Central memory CD4-positive, alpha-beta T cell (primary cell): ENCODE measurements at regions not wholly inside any gene's neighbourhood (a gene's known extent, or its start where the extent isn't known, plus 50 kb on each side); places are given as distances from the start of the nearest gene placed in this dataset.

ENCODE experiments used
- DNase-seq: peaks from one replicate; pipeline ENCODE4 v3.0.0; 2022

DNA sequence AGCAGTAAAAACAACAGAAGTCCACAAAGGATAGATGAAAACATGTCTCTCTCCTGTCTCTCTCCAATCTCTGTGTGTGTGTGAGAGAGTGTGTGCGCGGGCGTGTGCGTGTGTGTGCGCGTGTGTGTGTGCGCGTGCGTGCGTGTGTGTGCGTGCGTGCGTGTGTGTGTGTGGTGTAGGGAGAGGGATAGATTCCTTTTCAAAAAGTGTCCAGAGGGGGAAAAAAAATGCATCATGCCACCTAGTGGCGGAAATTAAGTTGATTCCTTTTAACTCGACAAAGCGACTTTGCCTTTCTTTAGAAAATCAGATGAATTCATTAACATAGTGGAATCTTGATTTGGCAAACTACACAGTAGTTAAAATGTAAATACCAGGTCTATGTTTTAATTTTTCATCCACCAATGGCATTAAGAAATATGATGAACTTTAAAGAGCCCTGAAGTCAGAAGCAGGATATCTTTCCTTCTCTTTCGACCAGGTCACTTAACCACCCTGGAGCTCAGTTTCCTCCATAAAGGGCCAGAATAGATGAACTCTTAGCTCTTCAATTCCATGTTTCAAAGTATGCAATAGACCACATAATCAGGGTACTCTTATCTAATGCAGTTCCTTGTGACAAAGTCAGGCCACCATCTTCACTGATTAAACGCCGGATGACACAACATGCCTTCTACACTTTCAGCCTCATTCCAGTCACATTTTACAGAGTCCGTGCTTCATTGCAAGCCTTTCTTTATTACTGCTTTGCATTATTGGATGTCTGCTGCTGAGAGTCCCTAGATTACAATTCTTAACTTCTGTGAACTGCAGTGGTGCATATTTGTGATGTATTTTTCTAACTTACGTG is 162.8 kb downstream of the FBXO8 start:
- peak; percentile 15 for DNase-seq

DNA sequence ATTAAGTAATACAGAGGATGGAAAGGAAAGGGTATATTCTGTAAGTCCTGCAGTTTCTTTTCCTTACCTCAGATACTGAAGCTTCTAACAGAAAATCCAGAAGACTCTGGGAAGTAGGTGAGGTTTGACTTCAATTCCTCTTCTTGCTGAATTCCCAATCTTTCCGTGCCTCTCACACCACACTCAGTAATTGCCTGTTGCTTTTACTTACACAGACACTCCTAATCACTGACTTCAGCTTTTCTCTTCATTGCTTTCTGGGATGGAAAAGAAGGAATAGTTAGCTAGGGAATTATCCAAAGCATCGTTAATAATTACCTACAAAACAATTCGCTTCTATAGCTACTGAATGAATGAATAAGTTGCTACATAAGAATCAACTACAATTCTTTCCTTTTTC is 163.6 kb downstream of the FBXO8 start:
- DNase-seq: no peak

DNA sequence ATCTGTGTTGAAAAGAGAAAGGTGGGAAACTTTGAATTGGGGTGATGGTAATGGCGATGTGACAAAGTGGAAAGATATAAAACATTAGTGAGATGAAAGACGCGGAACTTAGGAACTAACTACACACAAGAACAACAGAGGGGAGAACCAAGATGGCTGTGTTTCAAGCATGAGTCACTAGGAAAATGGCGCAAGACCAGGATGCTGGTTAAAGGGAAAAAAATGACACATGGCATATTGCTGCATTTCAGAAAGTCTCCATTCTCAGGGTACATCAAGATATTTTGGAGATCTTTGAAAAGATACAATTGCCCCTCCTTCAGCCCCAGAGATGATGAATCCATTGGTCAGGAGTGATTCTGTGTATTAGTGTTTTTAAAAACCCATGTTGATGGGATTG is 164.4 kb downstream of the FBXO8 start:
- no peak for DNase-seq

DNA sequence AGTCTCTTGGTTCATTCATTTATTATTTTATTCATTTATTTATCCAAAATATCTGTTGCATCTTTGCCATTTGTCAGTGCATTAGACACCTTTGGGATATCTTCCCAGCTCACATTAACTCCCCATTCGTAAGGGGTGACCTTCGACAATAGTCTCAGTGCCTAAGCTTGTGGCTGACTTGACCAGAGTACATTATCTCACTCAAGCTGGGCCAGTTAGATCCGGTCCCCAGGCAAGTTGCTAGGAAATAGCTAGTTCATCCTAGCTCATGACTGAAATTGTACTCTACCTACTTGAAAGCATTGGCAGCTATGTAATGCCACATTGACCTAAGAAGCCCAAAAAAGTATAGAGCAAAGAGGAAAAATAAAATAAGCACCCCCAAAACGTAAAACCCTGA is 165.3 kb downstream of the FBXO8 start:
- no peak for DNase-seq

DNA sequence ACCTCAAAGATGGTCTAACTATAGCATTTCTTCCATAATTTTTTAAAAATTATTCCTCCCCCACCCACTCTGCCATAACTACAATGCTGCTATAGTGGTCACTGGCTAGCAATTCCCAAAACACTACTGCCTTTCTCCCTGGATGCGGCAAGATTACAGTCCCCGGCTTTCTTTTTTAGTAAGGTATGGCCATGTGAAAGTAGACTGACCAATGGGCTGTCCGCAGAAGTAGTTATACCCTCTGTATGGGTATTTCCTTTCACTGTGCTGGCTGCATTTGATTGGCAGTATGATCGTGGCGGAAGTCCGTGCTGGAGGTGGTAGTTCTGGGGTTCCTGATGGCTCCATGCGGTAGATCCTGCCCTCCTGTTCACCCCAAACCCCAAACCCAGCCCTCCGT is 166.0 kb downstream of the FBXO8 start:
- no peak for DNase-seq

DNA sequence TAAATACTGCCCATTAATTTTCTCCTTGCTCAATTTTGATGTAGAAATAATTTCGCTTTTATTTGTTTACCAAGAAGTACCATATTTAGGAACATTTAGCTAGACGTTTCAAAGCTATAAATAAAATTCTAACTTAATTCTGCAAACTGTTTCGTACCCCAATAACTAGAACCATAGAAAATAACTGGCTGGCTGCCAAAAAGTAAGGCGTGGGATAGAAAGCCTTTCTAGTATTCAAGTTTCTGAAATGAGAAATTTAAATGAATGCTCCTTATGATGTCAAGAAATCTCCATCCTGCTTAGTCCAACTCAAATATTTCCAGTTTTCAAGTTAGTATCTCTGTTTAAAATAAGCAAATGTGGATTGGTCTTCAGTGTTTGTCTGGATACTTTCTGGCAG is 167.4 kb downstream of the FBXO8 start:
- DNase-seq: no peak

DNA sequence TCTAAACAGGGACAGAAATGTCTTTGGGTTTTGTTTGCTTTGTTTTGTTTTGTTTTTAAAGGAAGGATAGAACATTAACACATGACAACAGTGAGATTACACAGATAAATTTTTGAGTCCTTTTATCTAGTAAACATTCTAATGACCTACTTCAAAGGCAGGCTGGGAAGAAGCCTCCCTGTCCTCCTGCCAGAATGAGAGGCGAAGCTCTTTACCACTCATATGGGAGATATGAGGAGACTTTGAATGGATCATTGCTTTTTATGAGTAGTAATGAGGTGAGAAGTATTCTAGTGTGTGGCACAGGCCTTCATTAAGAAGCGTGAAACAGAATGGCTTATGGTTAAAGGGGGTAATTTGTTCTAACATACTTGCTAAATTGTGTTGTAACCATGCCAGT is 172.0 kb downstream of the FBXO8 start:
- DNase-seq: no peak

DNA sequence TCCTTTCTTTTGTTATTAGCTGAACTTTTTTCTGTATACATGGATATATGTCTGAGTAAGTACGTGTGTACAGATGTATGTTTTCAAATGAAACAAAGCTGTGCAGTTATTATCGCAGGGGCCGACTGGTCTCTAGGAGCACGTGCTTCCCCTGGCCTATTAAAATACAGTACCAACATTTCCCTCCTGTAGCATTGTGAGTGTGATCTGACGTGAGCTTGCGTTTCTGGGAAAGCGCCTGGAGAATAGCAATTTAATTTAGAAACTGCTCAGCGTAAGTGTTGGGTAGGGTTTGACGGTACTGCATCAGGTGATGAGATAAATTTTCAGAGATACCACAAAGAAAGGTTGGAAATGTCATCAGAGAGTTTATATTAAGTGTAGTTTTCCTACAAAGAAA is 173.3 kb downstream of the FBXO8 start:
- no peak for DNase-seq

DNA sequence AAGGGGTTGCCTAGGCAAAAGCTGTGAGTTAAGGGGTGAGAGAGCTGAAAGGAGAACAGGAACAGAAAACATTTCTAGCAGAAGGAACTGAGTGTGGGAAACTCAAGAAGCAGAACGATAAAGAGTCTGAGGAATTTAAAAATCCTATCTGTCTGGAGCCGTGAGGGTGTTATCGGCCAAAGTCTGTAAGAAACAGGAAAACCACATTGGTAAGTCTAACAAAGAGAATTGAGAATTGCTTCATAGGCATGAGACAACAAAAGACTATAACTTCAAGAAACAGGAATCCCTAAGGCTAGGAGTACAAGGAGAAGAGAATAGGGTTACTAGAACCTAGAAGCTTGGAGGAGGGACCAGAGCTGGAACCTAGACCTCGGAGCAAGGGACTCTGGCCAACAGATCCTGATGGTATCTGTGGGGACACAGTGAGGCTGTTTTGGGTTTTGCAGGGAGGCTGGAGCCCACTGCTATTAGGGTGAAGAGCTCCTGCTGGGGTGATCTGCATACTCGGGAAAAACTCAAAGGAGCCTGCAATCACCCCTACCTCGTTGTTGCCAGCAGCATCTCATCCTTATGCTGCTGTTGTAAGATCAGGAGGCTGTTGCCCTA is 175.6 kb downstream of the FBXO8 start:
- no peak for DNase-seq

DNA sequence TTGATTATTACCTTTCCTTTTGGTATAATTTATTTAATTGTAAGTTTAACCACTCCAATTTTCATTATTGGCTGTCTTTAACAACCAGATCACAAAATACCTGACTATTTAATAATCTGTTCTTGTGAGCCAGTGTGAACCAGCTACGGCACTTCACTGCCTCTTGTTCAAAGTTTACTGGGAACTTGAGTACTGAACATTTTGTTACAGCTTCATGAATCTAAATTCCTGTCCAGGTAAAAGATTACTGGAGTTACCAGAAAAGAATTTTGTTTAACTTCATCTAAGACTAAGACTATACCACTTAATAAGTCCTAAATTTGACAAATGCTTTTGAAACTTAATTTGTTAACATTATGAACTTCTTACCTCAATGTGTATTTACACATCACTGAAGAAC is 178.3 kb downstream of the FBXO8 start:
- no peak for DNase-seq

DNA sequence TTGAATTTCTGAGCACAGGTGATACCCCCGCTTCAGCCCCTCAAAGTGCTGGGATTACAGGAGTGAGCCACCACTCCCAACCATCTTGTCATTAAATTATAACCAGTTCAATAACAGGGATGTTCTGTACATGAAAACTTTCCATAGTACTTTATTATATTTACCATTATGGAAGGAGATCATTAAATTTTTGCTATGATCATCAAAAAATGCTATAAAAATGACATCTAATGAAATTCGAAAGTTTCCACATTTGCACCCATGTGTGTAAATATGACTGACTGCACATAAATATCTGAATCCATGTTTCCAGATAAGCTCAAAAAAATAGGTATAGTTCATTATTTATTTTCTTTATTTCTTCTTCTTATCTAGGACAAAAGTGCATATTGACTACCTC is 182.6 kb downstream of the FBXO8 start:
- no peak for DNase-seq

DNA sequence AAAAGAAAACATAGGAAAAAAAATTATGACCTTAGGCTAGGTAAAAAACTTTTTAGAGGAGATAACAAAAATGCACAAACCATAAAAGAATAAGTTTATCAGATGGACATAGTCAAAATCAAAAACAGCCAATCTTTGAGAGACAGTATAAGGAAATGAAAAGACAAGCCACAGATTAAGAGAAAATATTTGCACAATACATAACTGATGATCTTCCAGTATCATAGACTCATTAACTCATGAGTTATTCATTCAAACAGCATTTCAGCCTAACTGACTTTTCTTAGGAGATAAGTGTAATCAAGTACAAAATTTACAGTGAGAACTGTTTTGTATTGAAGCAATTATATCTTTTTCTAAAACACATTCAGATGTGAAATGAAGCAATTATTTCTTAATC is 183.8 kb downstream of the FBXO8 start:
- no peak for DNase-seq

DNA sequence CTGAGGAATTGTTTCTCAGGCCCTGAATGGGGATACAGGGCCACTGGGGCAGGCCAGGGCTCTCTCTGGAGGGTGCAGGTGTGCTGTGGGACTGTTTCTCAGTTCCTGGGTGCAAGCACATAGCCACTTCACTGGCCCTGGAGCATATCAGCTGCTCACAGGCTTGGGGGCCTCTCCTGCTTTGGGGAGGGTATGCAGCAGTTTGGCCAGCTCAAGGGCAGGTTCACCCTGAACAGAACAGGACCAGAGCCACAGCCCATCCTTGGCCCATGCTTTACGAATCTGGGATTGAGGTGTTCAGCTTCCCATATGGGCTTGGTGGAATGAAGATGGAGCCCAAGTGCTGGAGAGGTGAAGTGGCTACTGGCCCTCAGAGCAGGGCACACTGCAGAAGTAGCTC is 186.5 kb downstream of the FBXO8 start:
- no peak for DNase-seq

DNA sequence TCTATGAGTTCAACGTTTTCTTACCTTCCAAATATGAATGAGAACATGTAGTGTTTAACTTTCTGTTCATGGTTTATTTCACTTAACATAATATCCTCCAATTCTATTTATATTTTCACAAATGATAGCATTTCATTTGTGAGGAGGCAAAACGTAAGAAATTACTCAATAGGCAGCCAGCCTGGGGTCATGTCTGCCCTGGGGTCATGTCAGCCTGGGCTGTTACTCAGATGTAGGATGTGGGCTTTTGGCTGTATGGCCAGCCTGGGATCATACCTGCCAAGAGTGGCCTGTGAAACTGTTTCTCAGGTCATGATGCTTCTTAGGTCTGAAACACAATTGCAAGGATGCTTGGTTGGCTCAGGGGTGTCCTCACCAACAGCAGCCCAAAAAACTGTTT is 187.0 kb downstream of the FBXO8 start:
- DNase-seq: no peak

DNA sequence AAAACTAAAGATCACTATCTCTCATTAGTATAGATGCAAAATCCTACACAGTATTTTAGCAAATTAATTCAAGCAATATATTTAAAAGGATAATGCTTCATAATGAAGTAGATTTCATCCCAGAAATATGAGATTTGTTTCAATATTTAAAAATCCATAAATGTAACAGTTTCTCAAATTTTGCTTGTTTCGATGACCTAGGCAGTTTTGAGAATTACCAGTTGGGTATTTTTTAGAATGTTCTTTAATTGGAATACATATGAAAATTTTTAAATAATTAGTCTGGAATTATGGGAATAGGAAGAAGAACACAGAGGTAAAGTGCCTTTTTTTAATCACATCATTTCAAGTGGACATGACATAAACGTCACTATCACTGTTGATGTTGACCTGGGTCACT is 192.3 kb downstream of the FBXO8 start:
- no peak for DNase-seq

DNA sequence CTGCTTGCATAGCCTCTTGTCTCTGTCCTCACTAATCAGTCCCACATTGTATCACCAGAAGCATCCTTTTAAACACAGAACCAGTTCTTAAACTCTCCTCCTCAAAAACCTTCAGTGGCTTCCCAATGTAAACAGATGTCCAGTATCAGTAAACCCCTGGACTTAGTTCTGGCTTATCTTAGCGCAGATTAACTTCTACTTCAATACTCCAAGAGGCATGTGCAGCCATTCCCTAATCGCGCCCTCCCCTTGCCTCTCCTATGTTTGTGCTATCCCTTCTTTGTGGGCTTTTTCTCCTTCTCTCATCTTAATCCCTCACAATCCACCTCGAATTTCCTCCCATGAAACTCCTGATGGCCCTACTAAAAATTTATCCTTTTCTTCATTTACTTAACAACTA is 193.8 kb downstream of the FBXO8 start:
- DNase-seq: no peak

DNA sequence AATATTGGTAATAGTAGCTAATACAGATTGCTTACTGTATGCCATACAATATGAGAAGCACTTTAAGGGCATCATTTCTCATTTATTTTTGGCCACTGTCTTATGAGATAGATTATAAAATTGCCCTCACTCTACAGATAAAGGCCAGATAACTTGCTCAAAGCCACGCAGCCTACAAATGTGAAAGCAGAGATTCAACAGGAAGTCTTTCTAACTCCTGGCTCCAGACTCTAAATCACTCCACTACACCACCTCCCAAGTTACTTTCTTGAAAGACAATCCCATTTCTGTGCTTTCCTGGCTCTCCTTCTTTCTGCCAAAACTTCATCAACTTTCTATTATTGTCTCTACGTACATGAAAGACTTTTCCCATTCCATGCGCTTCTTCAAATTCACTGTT is 194.7 kb downstream of the FBXO8 start:
- DNase-seq: no peak

DNA sequence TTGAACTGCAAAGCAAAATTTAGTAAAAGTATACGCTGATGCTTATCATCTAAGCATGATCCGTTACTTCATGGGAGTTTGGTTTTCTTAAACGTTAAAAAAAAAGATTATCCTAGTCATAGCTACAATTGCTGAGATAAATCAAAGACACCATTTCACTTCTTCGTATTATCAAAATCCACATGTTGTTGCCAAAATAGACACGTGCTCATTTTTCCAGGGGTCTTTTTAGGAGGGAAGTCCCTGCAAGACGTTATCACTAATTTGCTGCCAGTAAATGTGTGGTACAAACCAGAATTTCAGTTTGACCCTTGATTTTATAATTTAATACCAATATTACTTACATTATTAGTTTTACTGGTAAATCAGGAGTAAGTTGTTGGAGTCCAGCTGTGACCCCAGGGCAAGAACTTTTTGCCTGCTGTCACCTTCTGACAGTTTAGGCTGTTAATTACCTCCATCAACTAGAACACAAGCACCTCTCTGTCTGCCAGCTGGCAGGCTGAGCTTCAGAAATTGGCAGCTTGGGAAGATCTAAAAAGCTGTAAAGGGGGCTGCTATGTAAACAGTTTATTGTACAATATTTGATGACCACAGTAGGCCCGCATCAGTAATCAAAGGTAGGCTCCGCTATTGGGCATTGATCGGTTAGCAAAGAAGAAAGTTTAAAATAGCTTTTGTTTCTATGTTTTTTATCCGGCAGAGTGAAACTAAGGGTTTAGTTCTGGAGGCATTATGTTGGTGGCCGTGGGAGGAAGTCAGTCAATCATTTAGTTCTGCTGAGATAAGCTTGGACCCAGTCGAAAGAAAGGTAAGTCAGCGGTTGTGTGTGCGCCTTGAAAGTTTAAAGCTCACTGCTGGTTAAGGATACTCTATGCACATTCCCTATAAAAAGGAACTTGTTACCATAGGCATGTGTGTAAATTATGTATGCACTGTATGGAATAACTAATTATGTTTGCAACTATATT is 196.4 kb downstream of the FBXO8 start:
- DNase-seq: no peak

DNA sequence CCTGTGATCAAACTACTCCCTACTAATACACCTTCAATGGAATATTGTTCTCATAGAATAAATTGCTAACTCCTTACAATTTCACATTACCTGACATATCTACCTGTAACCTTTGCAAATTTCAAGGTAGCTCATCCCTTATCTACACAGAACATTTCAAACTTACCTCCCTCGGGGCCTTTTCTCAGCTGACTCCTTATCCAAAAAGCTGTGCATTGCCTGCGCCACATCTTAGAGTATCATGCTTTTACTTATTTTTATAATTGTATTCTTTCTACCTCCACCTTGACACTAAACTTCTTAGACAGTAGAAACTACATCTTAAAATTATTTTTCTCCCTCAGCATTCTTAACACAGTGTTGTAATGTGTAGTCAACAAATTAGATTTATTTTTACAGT is 198.5 kb downstream of the FBXO8 start:
- DNase-seq: no peak

DNA sequence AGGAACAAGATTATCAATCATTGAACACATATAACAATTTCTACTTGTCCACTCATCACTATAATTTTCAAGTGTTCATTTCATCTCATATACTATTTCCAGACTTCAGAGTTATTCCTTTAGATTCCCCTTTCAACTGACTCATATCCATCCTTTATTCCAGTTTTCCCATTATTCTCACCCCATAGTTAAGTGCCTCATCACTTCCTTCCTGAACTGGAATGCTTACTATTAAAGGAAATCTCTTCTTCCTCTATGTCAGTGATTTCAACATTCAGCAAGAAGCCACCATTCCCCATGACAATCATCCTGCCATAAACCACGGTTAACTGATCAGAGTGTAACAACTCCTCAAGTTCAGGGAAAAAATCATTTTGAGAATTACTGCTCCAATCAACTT is 198.9 kb downstream of the FBXO8 start:
- no peak for DNase-seq

DNA sequence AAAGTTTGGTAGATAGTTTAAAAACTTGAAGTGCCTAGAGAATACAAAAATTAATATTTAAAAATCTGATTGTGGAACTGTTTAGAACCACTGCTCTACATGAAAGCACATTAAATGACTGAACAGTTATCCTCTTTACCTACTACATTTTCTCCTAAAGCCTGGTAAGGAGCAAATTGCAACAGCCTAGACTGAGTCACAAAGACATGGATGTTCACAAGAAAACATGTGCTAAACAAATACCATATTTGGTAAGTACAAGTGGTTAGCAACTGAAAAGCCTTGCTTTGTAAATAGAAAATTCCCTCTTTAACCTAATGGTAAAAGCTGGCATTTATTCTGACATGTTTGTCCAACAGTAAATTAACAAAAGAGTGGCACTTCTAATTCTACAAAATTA is 203.1 kb downstream of the FBXO8 start:
- no peak for DNase-seq

DNA sequence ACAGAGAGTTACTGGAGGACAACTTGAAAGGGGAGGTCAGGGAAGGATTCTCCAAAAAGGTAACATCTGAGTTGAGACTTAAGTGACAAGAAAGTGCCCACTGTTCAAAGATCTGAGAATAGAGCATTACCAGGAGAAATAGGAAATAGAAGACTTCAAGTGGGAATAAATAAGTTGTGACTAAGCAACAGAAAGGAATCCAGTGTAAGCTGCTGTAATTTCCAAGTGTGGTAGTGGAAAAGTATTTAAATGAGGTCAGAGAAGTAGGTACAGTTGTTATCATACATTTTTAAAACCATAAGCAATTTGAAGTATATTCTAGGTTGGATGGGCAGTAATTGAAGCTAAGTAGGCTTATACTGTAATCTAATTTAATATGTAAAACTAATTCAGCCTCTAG is 211.9 kb downstream of the FBXO8 start:
- DNase-seq: no peak

DNA sequence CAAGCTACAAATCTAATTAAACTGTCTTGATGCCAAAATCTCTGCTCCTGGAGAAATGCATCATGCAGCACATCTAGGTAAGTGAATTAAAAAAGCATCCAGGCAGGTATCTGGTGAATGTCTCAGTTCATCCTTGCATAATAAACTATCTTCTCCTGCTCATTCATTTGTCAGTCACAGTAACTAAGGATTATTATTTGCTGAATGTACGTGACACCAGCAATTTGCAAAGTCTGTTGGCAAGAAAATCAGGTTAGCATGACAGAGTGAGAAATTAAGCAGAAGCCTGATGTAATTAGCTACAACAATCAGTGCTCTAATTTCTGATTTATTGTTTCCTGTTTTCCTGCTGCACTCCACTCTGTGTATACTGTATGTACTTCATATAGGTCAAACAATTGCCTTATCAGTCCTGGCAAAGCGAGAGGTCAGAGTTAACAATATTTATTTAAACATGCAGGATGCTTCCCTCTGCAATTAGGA is 213.6 kb downstream of the FBXO8 start:
- DNase-seq: no peak
